Transverse colon (tissue), 4 donors: ENCODE measurements at regions not wholly inside any gene's neighbourhood (a gene's known extent, or its start where the extent isn't known, plus 50 kb on each side); places are given as distances from the start of the nearest gene placed in this dataset.

Source experiments
- DNase-seq: peaks from one replicate; pipeline ENCODE4 v3.0.0-alpha.2; 2019
- H3K27ac ChIP-seq, 4 donors: fragments of 200-600 bp; sonication (generic); 2 replicates each; pipeline ENCODE4 v1.5.1; 2016 to 2018; ENCODE audit warnings: inconsistent platforms in 4 of 4
- H3K27me3 ChIP-seq: fragments of 200-600 bp; sonication (generic); 2 replicates; pipeline ENCODE4 v1.5.1; 2017; ENCODE audit warnings: inconsistent platforms
- H3K36me3 ChIP-seq, 4 donors: fragments of 200-600 bp; sonication (generic); 2 replicates each; pipeline ENCODE4 v1.5.1; 2017 to 2019; ENCODE audit warnings: inconsistent platforms in 4 of 4
- H3K4me1 ChIP-seq, 4 donors: fragments of 200-600 bp; sonication (generic); 2 replicates each; pipeline ENCODE4 v1.5.1; 2017 to 2020; ENCODE audit warnings: inconsistent platforms in 4 of 4
- H3K4me3 ChIP-seq, 4 donors: fragments of 200-600 bp; sonication (generic); 1 replicate in 1 of 4; 2 replicates in 3 of 4; pipeline versions ENCODE4 v1.5.1 to v1.6.1; 2017 to 2019; ENCODE audit warnings: inconsistent platforms in 4 of 4
- H3K9me3 ChIP-seq, 2 donors: fragments of 200-600 bp; sonication (generic); 2 replicates each; pipeline ENCODE4 v1.5.1; 2017 to 2019; ENCODE audit warnings: inconsistent platforms in 2 of 2
- CTCF ChIP-seq, 5 experiments: fragments of 200-600 bp in 3 of 5; fragments of 450-650 bp in 2 of 5; sonication (generic) in 3 of 5; IDR thresholded peaks; 1 replicate in 2 of 5; 2 replicates in 3 of 5; pipeline ENCODE4 v1.5.1; 2016 to 2017; ENCODE audit warnings: antibody characterized with exemption in 5 of 5, inconsistent platforms in 3 of 5, mild to moderate bottlenecking in 2 of 5, moderate library complexity in 1 of 5
- EP300 ChIP-seq: sonication (generic); formaldehyde crosslinking; IDR thresholded peaks from one replicate; pipeline ENCODE4 v1.6.1; 2017; ENCODE audit warnings: antibody characterized with exemption, low read depth
- POLR2A ChIP-seq: fragments of 450-650 bp; IDR thresholded peaks from one replicate; pipeline ENCODE4 v1.6.1; 2016; ENCODE audit warnings: antibody characterized with exemption, mild to moderate bottlenecking, moderate library complexity
- POLR2AphosphoS5 ChIP-seq, 3 donors: sonication (generic); formaldehyde crosslinking; IDR thresholded peaks; one replicate each; pipeline ENCODE4 v1.6.1; 2016; ENCODE audit warnings: antibody characterized with exemption in 3 of 3
- WGBS, 2 donors: methylation state at CpG; one replicate each; pipeline ENCODE4 v1.1.5; 2018; ENCODE audit warnings: low coverage in 1 of 2; 5-methylcytosine and 5-hydroxymethylcytosine counted together
- in situ Hi-C, 4 donors: fragments of 200-750 bp; cut with MboI; loops; one replicate each; pipeline versions ENCODE4 v1.15.0 to v1.15.1; 2017; ENCODE audit warnings: low sequenced_read_pairs in 3 of 4, low pct_ligation_motif_present in 1 of 4, low pct_unique_long_range_greater_than_20kb in 1 of 4
- intact Hi-C: fragments of 100-400 bp; cut with DNase I; formaldehyde crosslinking; loops from one replicate; pipeline ENCODE4 v1.15.1; 2023; ENCODE audit warnings: low total_unique reads

GRCh38 chr5:175281714-175282113 is 162.3 kb downstream of the DRD1 start:
- intact Hi-C loops: no loop called here
- Histone ChIP-seq H3K9me3 (no peaks in the 10 kb centered on the region), H3K27me3 (no peaks in the 10 kb centered on the region), H3K4me3 (no peak overlapping the region), H3K27ac (no peak overlapping the region), H3K4me1 (no peaks in the 10 kb centered on the region), H3K36me3 (no peaks in the 10 kb centered on the region)
- no peak for DNase-seq
- in situ Hi-C loops: no loop called here
- TF ChIP-seq POLR2A (no peak), EP300 (no peak), CTCF (IDR thresholded peaks at IDR 0.05) (no peak), POLR2AphosphoS5 (IDR thresholded peaks at IDR 0.05) (no peak)
- 65 to 78% methylated on average over 2 of the region's 2 CpGs for WGBS, 2 donors

DNA sequence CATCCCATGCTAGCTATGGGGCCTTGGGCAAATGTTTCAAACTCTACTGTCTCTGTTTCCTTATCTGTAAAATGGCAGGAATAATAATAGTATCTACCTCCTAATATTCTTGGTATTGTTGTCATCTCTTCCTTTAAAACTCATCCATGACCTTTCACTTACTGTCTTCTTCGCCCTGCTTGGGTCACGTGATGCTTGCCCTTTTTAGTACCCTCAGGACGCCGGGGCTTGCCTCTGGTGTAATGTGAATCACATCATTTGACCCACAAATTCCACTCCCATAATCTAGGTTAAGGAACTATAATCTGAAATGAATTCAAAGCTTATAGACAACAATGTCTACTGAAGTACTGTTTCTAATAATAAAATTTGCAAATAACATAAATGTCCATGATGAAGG is 162.7 kb downstream of the DRD1 start:
- intact Hi-C loops: no loop called here
- no peak for TF ChIP-seq POLR2A
- no peak for TF ChIP-seq EP300
- no peak for TF ChIP-seq POLR2AphosphoS5 (IDR thresholded peaks at IDR 0.05)
- Histone ChIP-seq H3K4me3 (no peak overlapping the region), H3K27me3 (no peaks in the 10 kb centered on the region), H3K4me1 (no peaks in the 10 kb centered on the region), H3K27ac (no peak overlapping the region), H3K36me3 (no peaks in the 10 kb centered on the region), H3K9me3 (no peaks in the 10 kb centered on the region)
- no peak for DNase-seq
- 83 to 86% methylated on average over 2 to 4 of the region's 4 CpGs for WGBS, 2 donors
- in situ Hi-C loops: no loop called here

DNA sequence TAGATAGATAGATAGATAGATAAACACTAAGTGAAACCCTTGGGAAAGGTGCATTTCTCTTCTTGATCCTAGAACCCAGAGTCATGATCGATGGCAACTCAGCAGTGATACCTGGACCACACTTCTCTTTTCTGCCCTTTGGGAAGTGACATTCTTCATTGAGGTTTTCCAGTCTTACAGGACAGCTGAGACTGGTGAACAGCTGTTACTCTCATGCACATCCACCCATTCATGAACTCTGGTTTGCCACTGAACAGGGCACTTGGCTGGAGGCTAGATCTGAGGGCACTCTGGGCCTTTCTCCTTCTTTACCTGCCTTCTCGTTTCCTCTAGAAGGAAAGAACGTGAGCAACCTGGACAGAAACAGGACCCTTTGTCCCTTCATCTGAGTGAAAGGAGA is 164.5 kb downstream of the DRD1 start:
- intact Hi-C loops (no loop called here), in situ Hi-C loops (no loop called here)
- DNase-seq: no peak
- no peaks in the 10 kb centered on the region for H3K4me1 ChIP-seq
- no peaks in the 10 kb centered on the region for H3K27me3 ChIP-seq
- WGBS, 2 donors: 70 to 94% methylated on average over 3 of the region's 3 CpGs
- no peaks in the 10 kb centered on the region for H3K9me3 ChIP-seq
- no peaks in the 10 kb centered on the region for H3K36me3 ChIP-seq
- no peak for TF ChIP-seq EP300
- TF ChIP-seq POLR2A: no peak
- TF ChIP-seq CTCF (IDR thresholded peaks at IDR 0.05): no peak
- TF ChIP-seq POLR2AphosphoS5 (IDR thresholded peaks at IDR 0.05): no peak
- no peak overlapping the region for H3K4me3 ChIP-seq
- H3K27ac ChIP-seq: no peak overlapping the region

DNA sequence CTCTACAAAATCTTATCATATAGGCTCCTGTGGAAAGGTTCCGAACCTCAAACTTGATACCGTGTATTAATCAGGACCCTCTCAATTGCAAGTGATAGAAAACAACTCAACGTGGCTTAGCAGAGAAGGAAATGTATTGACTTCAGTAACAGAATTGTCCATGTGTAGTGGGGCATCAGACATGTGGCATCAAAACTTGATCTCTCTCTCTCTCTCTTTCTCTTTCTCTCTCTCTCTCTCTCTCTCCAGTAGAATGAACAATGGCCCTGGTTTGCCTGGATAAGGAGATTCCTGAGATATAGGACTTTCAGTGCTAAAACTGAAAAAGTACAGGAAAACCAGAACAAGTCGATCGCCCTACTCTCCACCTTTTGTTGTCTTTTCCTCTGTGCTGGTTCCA is 168.2 kb downstream of the DRD1 start:
- Histone ChIP-seq H3K27me3 (no peaks in the 10 kb centered on the region), H3K9me3 (no peaks in the 10 kb centered on the region), H3K4me3 (no peak overlapping the region), H3K4me1 (no peaks in the 10 kb centered on the region), H3K36me3 (no peaks in the 10 kb centered on the region), H3K27ac (no peak overlapping the region)
- in situ Hi-C loops (no loop called here), intact Hi-C loops (no loop called here)
- TF ChIP-seq POLR2AphosphoS5 (IDR thresholded peaks at IDR 0.05): no peak
- TF ChIP-seq POLR2A: no peak
- TF ChIP-seq EP300: no peak
- no peak for TF ChIP-seq CTCF (IDR thresholded peaks at IDR 0.05)
- 77 to 82% methylated on average over 5 of the region's 5 CpGs for WGBS, 2 donors
- DNase-seq: no peak

DNA sequence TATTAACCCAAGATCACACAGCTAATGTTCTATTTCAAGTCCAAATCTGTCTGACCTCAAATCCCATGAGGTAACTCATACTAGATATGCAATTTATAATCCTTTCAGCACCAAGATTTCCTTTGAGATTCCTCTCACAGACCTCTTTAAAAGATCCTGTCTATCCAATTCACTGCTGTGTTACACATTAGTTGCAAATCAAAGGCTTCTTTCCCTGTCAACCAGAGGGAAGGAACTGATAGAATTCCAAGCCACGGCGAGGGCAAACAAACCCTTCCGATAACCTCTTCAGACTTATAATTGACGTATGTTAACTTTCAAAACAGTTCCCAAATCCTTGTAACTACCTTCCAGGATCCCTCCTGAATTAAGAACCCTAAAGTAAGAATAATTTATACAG is 168.9 kb downstream of the DRD1 start:
- no peak for TF ChIP-seq POLR2A
- TF ChIP-seq EP300: no peak
- no peak for TF ChIP-seq POLR2AphosphoS5 (IDR thresholded peaks at IDR 0.05)
- no peak for TF ChIP-seq CTCF (IDR thresholded peaks at IDR 0.05)
- Histone ChIP-seq H3K4me1 (no peaks in the 10 kb centered on the region), H3K36me3 (no peaks in the 10 kb centered on the region), H3K27me3 (no peaks in the 10 kb centered on the region), H3K4me3 (no peak overlapping the region), H3K27ac (no peak overlapping the region), H3K9me3 (no peaks in the 10 kb centered on the region)
- intact Hi-C loops (no loop called here), in situ Hi-C loops (no loop called here)
- WGBS, 2 donors: 67 to 68% methylated on average over 4 of the region's 4 CpGs
- no peak for DNase-seq
